ENCODE measurements at regions not wholly inside any gene's neighbourhood (a gene's known extent, or its start where the extent isn't known, plus 50 kb on each side); places are given as distances from the start of the nearest gene placed in this dataset.

GRCh38 chr1:63261736-63262458 lies 60.5 kb upstream of the FOXD3 start:
- Histone ChIP-seq H3K27ac (ENCODE audit: low read depth, low read length) (no peak overlapping the region), H3K36me3 (ENCODE audit: control insufficient read depth, insufficient read depth, low read length) (no peaks in the 10 kb centered on the region), H3K27me3 (ENCODE audit: control insufficient read depth, insufficient read depth, low read length) (no peaks in the 10 kb centered on the region), H3K4me1 (ENCODE audit: control insufficient read depth, insufficient read depth, low read length) (no peaks in the 10 kb centered on the region), H3K4me3 (ENCODE audit: low read length) (no peak overlapping the region), H3K9ac (ENCODE audit: low read length) (no peak overlapping the region)

- no peaks in the 10 kb centered on the region for H3K27me3 ChIP-seq (ENCODE audit: control insufficient read depth, insufficient read depth, low read length)
- H3K4me1 ChIP-seq (ENCODE audit: control insufficient read depth, insufficient read depth, low read length) = no peaks in the 10 kb centered on the region
- H3K36me3 ChIP-seq (ENCODE audit: control insufficient read depth, insufficient read depth, low read length) = no peaks in the 10 kb centered on the region
- no peak overlapping the region for H3K4me3 ChIP-seq (ENCODE audit: low read length)
- H3K27ac ChIP-seq (ENCODE audit: low read depth, low read length) = no peak overlapping the region
- no peak overlapping the region for H3K9ac ChIP-seq (ENCODE audit: low read length)
Measured at GRCh38 chr1:63262459-63262770, 60.0 kb upstream of the FOXD3 start.

GRCh38 chr1:63264161-63264560 lies 58.2 kb upstream of the FOXD3 start:
- Histone ChIP-seq H3K4me3 (ENCODE audit: low read length) (no peak overlapping the region), H3K27ac (ENCODE audit: low read depth, low read length) (no peak overlapping the region), H3K9ac (ENCODE audit: low read length) (no peak overlapping the region), H3K27me3 (ENCODE audit: control insufficient read depth, insufficient read depth, low read length) (no peaks in the 10 kb centered on the region), H3K4me1 (ENCODE audit: control insufficient read depth, insufficient read depth, low read length) (no peaks in the 10 kb centered on the region), H3K36me3 (ENCODE audit: control insufficient read depth, insufficient read depth, low read length) (no peaks in the 10 kb centered on the region)

GRCh38 chr1:63266857-63267256 lies 55.5 kb upstream of the FOXD3 start:
- H3K27ac ChIP-seq (ENCODE audit: low read depth, low read length) = no peak overlapping the region
- H3K9ac ChIP-seq (ENCODE audit: low read length) = no peak overlapping the region
- H3K36me3 ChIP-seq (ENCODE audit: control insufficient read depth, insufficient read depth, low read length) = no peaks in the 10 kb centered on the region
- H3K4me1 ChIP-seq (ENCODE audit: control insufficient read depth, insufficient read depth, low read length) = no peaks in the 10 kb centered on the region
- H3K4me3 ChIP-seq (ENCODE audit: low read length) = no peak overlapping the region
- H3K27me3 ChIP-seq (ENCODE audit: control insufficient read depth, insufficient read depth, low read length) = no peaks in the 10 kb centered on the region

- H3K27ac ChIP-seq (ENCODE audit: low read depth, low read length) = no peak overlapping the region
- no peak overlapping the region for H3K9ac ChIP-seq (ENCODE audit: low read length)
- H3K36me3 ChIP-seq (ENCODE audit: control insufficient read depth, insufficient read depth, low read length) = no peaks in the 10 kb centered on the region
- H3K27me3 ChIP-seq (ENCODE audit: control insufficient read depth, insufficient read depth, low read length) = no peaks in the 10 kb centered on the region
- no peak overlapping the region for H3K4me3 ChIP-seq (ENCODE audit: low read length)
- no peaks in the 10 kb centered on the region for H3K4me1 ChIP-seq (ENCODE audit: control insufficient read depth, insufficient read depth, low read length)
Measured at GRCh38 chr1:63268876-63269275, 53.5 kb upstream of the FOXD3 start.

- no peak overlapping the region for H3K4me3 ChIP-seq (ENCODE audit: low read length)
- H3K27ac ChIP-seq (ENCODE audit: low read depth, low read length) = no peak overlapping the region
- no peaks in the 10 kb centered on the region for H3K27me3 ChIP-seq (ENCODE audit: control insufficient read depth, insufficient read depth, low read length)
Measured at GRCh38 chr1:63269571-63269970, 52.8 kb upstream of the FOXD3 start.

More at GRCh38 chr1:63269571-63269970, 52.8 kb upstream of the FOXD3 start:
- Histone ChIP-seq H3K9ac (ENCODE audit: low read length) (no peak overlapping the region), H3K36me3 (ENCODE audit: control insufficient read depth, insufficient read depth, low read length) (no peaks in the 10 kb centered on the region), H3K4me1 (ENCODE audit: control insufficient read depth, insufficient read depth, low read length) (no peaks in the 10 kb centered on the region)

Data from rectal smooth muscle tissue (tissue), 1 donor.